ENCODE measurements at regions not wholly inside any gene's neighbourhood (a gene's known extent, or its start where the extent isn't known, plus 50 kb on each side); places are given as distances from the start of the nearest gene placed in this dataset.

DNA sequence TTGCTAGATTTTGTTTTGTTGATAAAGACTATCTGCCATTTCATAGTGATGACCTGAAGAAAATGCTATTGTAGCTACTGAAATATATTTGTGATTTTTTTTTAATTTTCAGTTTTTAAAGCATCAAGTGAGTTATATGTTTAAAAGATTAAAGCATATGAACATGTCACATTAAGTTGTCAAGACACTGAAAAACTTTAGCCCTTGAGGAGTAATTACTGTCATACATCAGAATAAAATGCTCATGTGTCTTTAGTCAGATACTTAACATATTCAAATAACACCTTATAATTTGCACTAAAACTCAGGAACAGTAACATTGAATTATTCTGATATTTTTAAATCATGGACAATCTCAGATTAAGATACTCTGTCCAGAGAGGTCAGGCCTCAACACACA is 108.1 kb upstream of the ATXN7L3B start:
- H3K4me1 ChIP-seq (ENCODE audit: control insufficient read depth, insufficient read depth, low read length): no peaks in the 10 kb centered on the region
- no peaks in the 10 kb centered on the region for H3K9me3 ChIP-seq (replicated peaks; ENCODE audit: control insufficient read depth, low read depth, low read length)
- no peak overlapping the region for H3K4me3 ChIP-seq (ENCODE audit: low read length)
- H3K36me3 ChIP-seq (ENCODE audit: control insufficient read depth, insufficient read depth, low read length): no peaks in the 10 kb centered on the region
- no peak for DNase-seq
- no peaks in the 10 kb centered on the region for H3K27me3 ChIP-seq (ENCODE audit: control insufficient read depth, insufficient read depth, low read length)
- no peak overlapping the region for H3K27ac ChIP-seq (ENCODE audit: low read length)

DNA sequence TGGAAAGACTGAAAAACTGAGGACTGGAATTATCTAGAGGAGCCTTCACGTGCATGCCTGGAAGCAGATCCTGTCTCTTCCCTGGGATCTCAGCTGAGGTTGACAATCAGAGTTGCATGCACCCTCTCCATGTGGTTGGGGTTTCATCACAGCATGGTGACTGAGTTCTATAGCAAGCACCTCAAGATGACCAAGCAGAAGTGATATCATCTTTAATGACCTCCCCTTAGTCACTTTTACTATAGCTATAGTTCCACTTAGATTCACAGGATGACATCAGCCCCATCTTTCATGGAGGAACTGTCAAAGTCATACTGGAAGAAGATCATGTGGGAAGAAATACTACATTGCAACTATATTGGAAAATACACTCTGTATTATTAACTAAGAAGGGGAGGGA is 105.8 kb upstream of the ATXN7L3B start:
- no peaks in the 10 kb centered on the region for H3K27me3 ChIP-seq (ENCODE audit: control insufficient read depth, insufficient read depth, low read length)
- no peaks in the 10 kb centered on the region for H3K4me1 ChIP-seq (ENCODE audit: control insufficient read depth, insufficient read depth, low read length)
- H3K27ac ChIP-seq (ENCODE audit: low read length): no peak overlapping the region
- no peaks in the 10 kb centered on the region for H3K9me3 ChIP-seq (replicated peaks; ENCODE audit: control insufficient read depth, low read depth, low read length)
- DNase-seq: no peak
- WGBS (ENCODE audit: insufficient coverage): 89% methylated on average over 1 of the region's 1 CpG
- H3K4me3 ChIP-seq (ENCODE audit: low read length): no peak overlapping the region
- H3K36me3 ChIP-seq (ENCODE audit: control insufficient read depth, insufficient read depth, low read length): no peaks in the 10 kb centered on the region

DNA sequence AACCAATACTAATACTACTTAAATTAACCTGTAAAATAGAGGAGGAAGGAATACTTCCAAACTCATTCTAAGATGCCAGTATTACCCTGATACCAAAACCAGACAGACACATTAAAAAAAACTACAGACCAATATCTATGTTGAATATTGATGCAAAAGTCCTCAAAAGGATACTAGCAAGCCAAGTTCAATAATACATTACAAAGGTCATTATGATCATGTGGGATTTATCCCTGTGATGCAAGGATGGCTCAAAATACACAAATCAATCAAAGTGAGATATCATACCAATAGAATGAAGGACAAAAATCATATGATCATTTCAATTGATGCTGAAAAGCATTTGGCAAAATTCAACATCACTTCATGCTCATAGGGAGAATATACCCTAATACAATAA is 97.2 kb upstream of the ATXN7L3B start:
- H3K4me3 ChIP-seq (ENCODE audit: low read length): no peak overlapping the region
- H3K27ac ChIP-seq (ENCODE audit: low read length): no peak overlapping the region
- DNase-seq: no peak
- H3K4me1 ChIP-seq (ENCODE audit: control insufficient read depth, insufficient read depth, low read length): no peaks in the 10 kb centered on the region
- no peaks in the 10 kb centered on the region for H3K27me3 ChIP-seq (ENCODE audit: control insufficient read depth, insufficient read depth, low read length)
- H3K9me3 ChIP-seq (replicated peaks; ENCODE audit: control insufficient read depth, low read depth, low read length): no peaks in the 10 kb centered on the region
- no peaks in the 10 kb centered on the region for H3K36me3 ChIP-seq (ENCODE audit: control insufficient read depth, insufficient read depth, low read length)

DNA sequence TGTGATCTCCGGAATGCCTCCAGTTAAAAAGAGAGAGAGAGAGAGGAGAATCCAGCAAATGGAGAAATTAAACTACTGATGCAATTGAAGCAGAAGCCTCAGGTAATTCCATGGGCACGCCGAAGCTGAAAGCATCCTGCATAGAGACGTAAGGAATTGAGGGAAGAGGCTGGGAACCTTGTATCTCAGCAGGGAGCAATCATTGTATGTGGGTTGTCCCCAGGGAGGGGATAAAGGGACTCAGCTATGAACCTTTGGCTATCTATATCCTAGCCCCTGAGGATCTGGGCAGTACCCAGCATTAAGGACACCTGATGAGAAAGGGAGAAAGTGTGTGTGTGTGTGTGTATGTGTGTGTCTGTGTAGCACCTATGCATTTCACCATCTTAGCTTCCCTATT is 95.8 kb upstream of the ATXN7L3B start:
- H3K36me3 ChIP-seq (ENCODE audit: control insufficient read depth, insufficient read depth, low read length): no peaks in the 10 kb centered on the region
- H3K9me3 ChIP-seq (replicated peaks; ENCODE audit: control insufficient read depth, low read depth, low read length): no peaks in the 10 kb centered on the region
- WGBS (ENCODE audit: insufficient coverage): 61% methylated on average over 4 of the region's 4 CpGs
- no peak overlapping the region for H3K4me3 ChIP-seq (ENCODE audit: low read length)
- DNase-seq: no peak
- H3K4me1 ChIP-seq (ENCODE audit: control insufficient read depth, insufficient read depth, low read length): no peaks in the 10 kb centered on the region
- H3K27me3 ChIP-seq (ENCODE audit: control insufficient read depth, insufficient read depth, low read length): no peaks in the 10 kb centered on the region
- no peak overlapping the region for H3K27ac ChIP-seq (ENCODE audit: low read length)

DNA sequence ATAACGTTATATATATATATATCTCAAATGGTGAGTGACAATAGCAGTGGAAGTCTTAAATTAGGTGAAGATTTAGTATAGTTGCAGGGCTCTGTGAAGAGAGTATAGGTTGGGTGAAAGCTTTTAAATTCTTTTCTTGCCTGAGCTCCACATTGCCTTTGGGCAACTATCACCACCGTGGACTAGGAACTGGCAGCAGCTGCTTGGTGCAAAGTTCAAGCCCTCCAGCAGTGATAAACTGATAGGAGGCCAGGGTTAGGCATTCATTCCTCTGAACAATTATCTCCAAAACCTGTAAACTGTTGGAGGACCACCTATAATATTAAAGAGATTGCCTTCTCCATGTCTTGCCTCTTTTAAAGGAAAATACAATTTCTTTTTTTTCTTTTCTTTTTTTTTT is 91.2 kb upstream of the ATXN7L3B start:
- Histone ChIP-seq H3K27me3 (ENCODE audit: control insufficient read depth, insufficient read depth, low read length) (no peaks in the 10 kb centered on the region), H3K4me1 (ENCODE audit: control insufficient read depth, insufficient read depth, low read length) (no peaks in the 10 kb centered on the region), H3K36me3 (ENCODE audit: control insufficient read depth, insufficient read depth, low read length) (no peaks in the 10 kb centered on the region), H3K9me3 (replicated peaks; ENCODE audit: control insufficient read depth, low read depth, low read length) (no peaks in the 10 kb centered on the region), H3K4me3 (ENCODE audit: low read length) (no peak overlapping the region), H3K27ac (ENCODE audit: low read length) (no peak overlapping the region)
- 83% methylated on average over 1 of the region's 2 CpGs for WGBS (ENCODE audit: insufficient coverage)
- DNase-seq: no peak

DNA sequence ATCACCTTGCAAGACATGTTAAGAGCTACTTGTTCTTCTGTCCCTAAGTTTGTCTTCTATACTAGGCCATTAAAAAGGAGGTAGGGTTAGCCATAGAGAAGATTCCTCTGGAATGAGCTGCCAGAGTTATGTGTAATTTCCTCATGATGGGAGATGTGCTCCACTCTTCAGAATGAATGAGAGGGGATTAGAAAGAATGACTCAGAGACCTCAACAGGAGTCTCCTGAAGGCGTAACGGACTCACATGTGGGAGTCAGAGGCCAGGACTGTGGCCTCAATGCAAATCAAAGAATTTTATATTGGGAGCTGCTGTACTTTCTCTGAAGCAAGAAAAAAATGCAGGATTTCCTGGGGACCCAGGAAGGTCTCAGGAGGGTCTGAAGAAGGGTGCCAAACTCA is 87.8 kb upstream of the ATXN7L3B start:
- Histone ChIP-seq H3K36me3 (ENCODE audit: control insufficient read depth, insufficient read depth, low read length) (no peaks in the 10 kb centered on the region), H3K4me1 (ENCODE audit: control insufficient read depth, insufficient read depth, low read length) (no peaks in the 10 kb centered on the region), H3K27me3 (ENCODE audit: control insufficient read depth, insufficient read depth, low read length) (no peaks in the 10 kb centered on the region), H3K27ac (ENCODE audit: low read length) (no peak overlapping the region), H3K9me3 (replicated peaks; ENCODE audit: control insufficient read depth, low read depth, low read length) (no peaks in the 10 kb centered on the region), H3K4me3 (ENCODE audit: low read length) (no peak overlapping the region)
- DNase-seq: no peak
- WGBS (ENCODE audit: insufficient coverage): 74% methylated on average over 2 of the region's 2 CpGs

DNA sequence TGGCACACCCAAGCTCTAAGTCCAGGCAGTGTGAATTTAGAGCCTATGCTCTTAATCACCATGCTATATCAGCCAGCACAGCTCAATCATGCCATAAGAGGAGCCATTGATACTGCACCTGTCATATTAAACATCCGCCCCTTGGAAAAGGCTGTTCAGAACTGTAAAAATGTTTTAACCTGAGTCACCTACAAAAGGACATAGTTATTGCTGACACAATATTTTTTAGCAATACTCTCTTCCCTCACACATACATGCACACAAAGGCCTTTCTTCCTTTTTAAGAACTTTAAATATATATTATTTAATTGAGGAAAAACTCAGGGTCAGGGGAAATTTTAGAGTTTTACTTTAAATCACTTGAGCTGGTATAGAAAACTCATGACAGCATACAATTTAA is 83.5 kb upstream of the ATXN7L3B start:
- Histone ChIP-seq H3K27me3 (ENCODE audit: control insufficient read depth, insufficient read depth, low read length) (no peaks in the 10 kb centered on the region), H3K36me3 (ENCODE audit: control insufficient read depth, insufficient read depth, low read length) (no peaks in the 10 kb centered on the region), H3K9me3 (replicated peaks; ENCODE audit: control insufficient read depth, low read depth, low read length) (no peaks in the 10 kb centered on the region), H3K4me1 (ENCODE audit: control insufficient read depth, insufficient read depth, low read length) (no peaks in the 10 kb centered on the region), H3K4me3 (ENCODE audit: low read length) (no peak overlapping the region), H3K27ac (ENCODE audit: low read length) (no peak overlapping the region)
- no CpG with 5 or more reads among the region's 1 CpG for WGBS (ENCODE audit: insufficient coverage)
- DNase-seq: no peak

DNA sequence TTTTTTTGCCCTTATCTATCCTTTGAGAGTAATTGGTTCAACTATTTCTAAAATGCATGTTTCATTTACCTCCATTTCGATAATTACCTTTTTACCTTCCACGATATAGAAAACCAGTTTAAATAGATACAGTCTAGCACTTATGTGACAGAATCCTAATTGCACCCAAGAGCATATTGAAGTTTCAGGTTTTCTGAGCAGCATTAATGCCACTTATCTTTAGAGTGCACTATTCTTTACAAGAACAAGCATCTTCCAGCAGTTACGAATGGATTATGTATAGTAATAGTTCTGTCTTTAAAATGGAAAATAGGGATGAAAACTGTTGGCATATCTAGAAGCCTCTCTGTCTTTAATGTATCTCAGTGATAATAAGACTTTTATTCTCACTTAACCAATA is 82.2 kb upstream of the ATXN7L3B start:
- H3K9me3 ChIP-seq (replicated peaks; ENCODE audit: control insufficient read depth, low read depth, low read length): no peaks in the 10 kb centered on the region
- no peaks in the 10 kb centered on the region for H3K4me1 ChIP-seq (ENCODE audit: control insufficient read depth, insufficient read depth, low read length)
- no peaks in the 10 kb centered on the region for H3K27me3 ChIP-seq (ENCODE audit: control insufficient read depth, insufficient read depth, low read length)
- H3K27ac ChIP-seq (ENCODE audit: low read length): no peak overlapping the region
- H3K4me3 ChIP-seq (ENCODE audit: low read length): no peak overlapping the region
- WGBS (ENCODE audit: insufficient coverage): no CpG with 5 or more reads among the region's 3 CpGs
- DNase-seq: no peak
- no peaks in the 10 kb centered on the region for H3K36me3 ChIP-seq (ENCODE audit: control insufficient read depth, insufficient read depth, low read length)

DNA sequence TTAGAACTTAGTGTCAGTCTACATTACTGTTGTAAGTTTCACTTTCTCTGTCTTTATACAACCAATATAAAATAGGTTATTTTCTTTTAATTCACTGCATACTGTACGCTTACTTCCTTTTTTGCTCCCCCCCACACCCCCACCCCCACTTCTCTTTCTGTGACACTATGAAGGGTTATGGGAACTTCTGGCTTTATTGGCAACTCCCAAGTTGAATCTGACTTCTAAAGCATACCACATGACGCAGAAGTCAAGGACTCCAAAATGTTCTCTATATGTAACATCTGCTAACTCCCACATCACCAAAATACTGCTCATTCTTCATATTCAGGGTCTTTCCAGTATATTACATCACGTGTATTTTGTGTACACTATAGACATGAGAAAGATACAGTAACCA is 81.2 kb upstream of the ATXN7L3B start:
- Histone ChIP-seq H3K9me3 (replicated peaks; ENCODE audit: control insufficient read depth, low read depth, low read length) (no peaks in the 10 kb centered on the region), H3K27me3 (ENCODE audit: control insufficient read depth, insufficient read depth, low read length) (no peaks in the 10 kb centered on the region), H3K4me1 (ENCODE audit: control insufficient read depth, insufficient read depth, low read length) (no peaks in the 10 kb centered on the region), H3K4me3 (ENCODE audit: low read length) (no peak overlapping the region), H3K27ac (ENCODE audit: low read length) (no peak overlapping the region), H3K36me3 (ENCODE audit: control insufficient read depth, insufficient read depth, low read length) (no peaks in the 10 kb centered on the region)
- WGBS (ENCODE audit: insufficient coverage): no CpG with 5 or more reads among the region's 3 CpGs
- peak; percentile 0 for DNase-seq

DNA sequence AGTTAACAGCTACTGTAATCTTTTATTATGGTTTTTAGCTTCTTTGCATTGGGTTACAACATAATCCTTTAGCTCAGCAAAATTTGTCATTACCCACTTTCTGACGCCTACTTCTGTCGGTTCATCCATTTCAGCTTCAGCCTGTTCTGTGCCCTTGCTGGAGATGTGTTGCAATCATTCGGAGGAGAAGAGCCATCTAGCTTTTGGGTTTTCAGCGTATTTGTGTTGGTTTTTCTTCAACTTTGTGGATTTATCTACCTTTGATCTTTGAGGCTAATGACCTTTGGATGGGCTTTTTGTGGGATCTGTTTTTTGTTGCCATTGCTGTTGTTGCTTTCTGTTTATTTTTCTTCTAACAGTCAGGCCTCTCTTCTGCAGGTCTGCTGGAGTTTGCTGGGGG is 69.2 kb upstream of the ATXN7L3B start:
- H3K9me3 ChIP-seq (replicated peaks; ENCODE audit: control insufficient read depth, low read depth, low read length): no peaks in the 10 kb centered on the region
- WGBS (ENCODE audit: insufficient coverage): 100% methylated on average over 1 of the region's 4 CpGs
- H3K27ac ChIP-seq (ENCODE audit: low read length): no peak overlapping the region
- DNase-seq: no peak
- no peaks in the 10 kb centered on the region for H3K36me3 ChIP-seq (ENCODE audit: control insufficient read depth, insufficient read depth, low read length)
- no peaks in the 10 kb centered on the region for H3K27me3 ChIP-seq (ENCODE audit: control insufficient read depth, insufficient read depth, low read length)
- no peak overlapping the region for H3K4me3 ChIP-seq (ENCODE audit: low read length)
- H3K4me1 ChIP-seq (ENCODE audit: control insufficient read depth, insufficient read depth, low read length): no peaks in the 10 kb centered on the region

DNA sequence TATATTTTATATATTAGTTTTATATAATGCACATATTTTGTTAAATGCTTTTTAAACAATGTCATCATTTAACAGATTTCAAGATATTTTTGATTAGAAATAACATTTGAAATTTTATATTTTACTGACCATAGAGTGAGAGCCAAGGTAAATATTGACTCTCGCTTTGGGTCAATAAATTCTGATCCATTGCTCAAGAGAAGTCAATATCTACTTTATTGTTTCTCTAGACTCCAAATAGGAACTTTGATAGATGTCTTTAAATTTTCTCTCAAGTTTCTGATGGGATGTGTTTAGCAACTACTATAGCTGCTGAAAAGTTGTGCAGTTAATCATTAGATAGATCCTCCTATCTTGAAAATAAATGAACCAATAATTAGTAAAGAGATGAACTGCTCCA is 61.4 kb upstream of the ATXN7L3B start:
- no peak for DNase-seq
- no peaks in the 10 kb centered on the region for H3K27me3 ChIP-seq (ENCODE audit: control insufficient read depth, insufficient read depth, low read length)
- no peaks in the 10 kb centered on the region for H3K36me3 ChIP-seq (ENCODE audit: control insufficient read depth, insufficient read depth, low read length)
- no CpG with 5 or more reads among the region's 1 CpG for WGBS (ENCODE audit: insufficient coverage)
- no peak overlapping the region for H3K4me3 ChIP-seq (ENCODE audit: low read length)
- no peaks in the 10 kb centered on the region for H3K4me1 ChIP-seq (ENCODE audit: control insufficient read depth, insufficient read depth, low read length)
- H3K9me3 ChIP-seq (replicated peaks; ENCODE audit: control insufficient read depth, low read depth, low read length): no peaks in the 10 kb centered on the region
- H3K27ac ChIP-seq (ENCODE audit: low read length): no peak overlapping the region
